GM19455 (cell line): ENCODE measurements at regions not wholly inside any gene's neighbourhood (a gene's known extent, or its start where the extent isn't known, plus 50 kb on each side); places are given as distances from the start of the nearest gene placed in this dataset.

Experiments
- ATAC-seq: cut with Tn5 transposase; IDR thresholded peaks from one replicate; pipeline ENCODE4 v1.9.1; 2021; ENCODE audit not compliant: unreplicated experiment

GRCh38 chr6:169957351-169957963 is 206.0 kb downstream of the ERMARD start:
- ATAC-seq: no peak

GRCh38 chr6:169956580-169956979 is 205.2 kb downstream of the ERMARD start:
- ATAC-seq: no peak

GRCh38 chr6:169955731-169956437 is 204.5 kb downstream of the ERMARD start:
- ATAC-seq: no peak

- ATAC-seq: no peak
These were observed 203.6 kb downstream of the ERMARD start for GRCh38 chr6:169954977-169955376.

- no peak for ATAC-seq
These were observed 202.3 kb downstream of the ERMARD start for GRCh38 chr6:169953686-169954085.

- ATAC-seq: no peak
These were observed 199.1 kb downstream of the ERMARD start for GRCh38 chr6:169950558-169950957.

- no peak for ATAC-seq
These were observed 198.2 kb downstream of the ERMARD start for GRCh38 chr6:169949511-169950097.

- ATAC-seq: no peak
These were observed 195.5 kb downstream of the ERMARD start for GRCh38 chr6:169946971-169947370.

GRCh38 chr6:169945117-169945516 is 193.7 kb downstream of the ERMARD start:
- no peak for ATAC-seq

GRCh38 chr6:169944415-169944814 is 193.0 kb downstream of the ERMARD start:
- ATAC-seq: no peak

GRCh38 chr6:169944061-169944337 is 192.6 kb downstream of the ERMARD start:
- no peak for ATAC-seq

- no peak for ATAC-seq
These were observed 192.0 kb downstream of the ERMARD start for GRCh38 chr6:169943241-169944060.

GRCh38 chr6:169942173-169942572 is 190.8 kb downstream of the ERMARD start:
- no peak for ATAC-seq

- ATAC-seq: no peak
These were observed 189.3 kb downstream of the ERMARD start for GRCh38 chr6:169940481-169941271.

- ATAC-seq: no peak
These were observed 188.2 kb downstream of the ERMARD start for GRCh38 chr6:169939554-169940164.

- ATAC-seq: no peak
These were observed 187.3 kb downstream of the ERMARD start for GRCh38 chr6:169938731-169939130.

GRCh38 chr6:169938262-169938701 is 186.9 kb downstream of the ERMARD start:
- no peak for ATAC-seq

GRCh38 chr6:169937389-169938261 is 186.2 kb downstream of the ERMARD start:
- ATAC-seq: no peak

GRCh38 chr6:169936355-169936975 is 185.0 kb downstream of the ERMARD start:
- ATAC-seq: no peak
